Mesothelial cell of epicardium (in vitro differentiated cells): ENCODE measurements at regions not wholly inside any gene's neighbourhood (a gene's known extent, or its start where the extent isn't known, plus 50 kb on each side); places are given as distances from the start of the nearest gene placed in this dataset.

Experiments used
- DNase-seq, 2 experiments: peaks; one replicate each; pipeline ENCODE4 v3.0.0; 2021; ENCODE audit warnings: low spot score in 2 of 2; ENCODE audit not compliant: unreplicated experiment in 2 of 2
- H3K27ac Mint-ChIP-seq: 2 replicates; pipeline ENCODE4 v1.8.0; 2021; ENCODE audit warnings: mixed read lengths
- H3K27me3 Mint-ChIP-seq: 2 replicates; pipeline ENCODE4 v1.8.0; 2021; ENCODE audit warnings: low read depth, mixed read lengths
- H3K36me3 Mint-ChIP-seq: 2 replicates; pipeline ENCODE4 v1.8.0; 2021; ENCODE audit warnings: mixed read lengths
- H3K4me1 Mint-ChIP-seq: 2 replicates; pipeline ENCODE4 v1.8.0; 2021; ENCODE audit warnings: mixed read lengths
- H3K4me3 Mint-ChIP-seq: 2 replicates; pipeline ENCODE4 v1.8.0; 2021; ENCODE audit warnings: mild to moderate bottlenecking, moderate library complexity, mixed read lengths
- H3K9me3 Mint-ChIP-seq: 2 replicates; pipeline ENCODE4 v1.8.0; 2021; ENCODE audit warnings: mixed read lengths
- TF ChIP-seq, protein P1 (sequence below): fragments of 200-600 bp; sonication (generic); IDR thresholded peaks from one replicate; pipeline ENCODE4 v1.5.0; 2021; ENCODE audit warnings: antibody characterized with exemption; ENCODE audit not compliant: unreplicated experiment

DNA sequence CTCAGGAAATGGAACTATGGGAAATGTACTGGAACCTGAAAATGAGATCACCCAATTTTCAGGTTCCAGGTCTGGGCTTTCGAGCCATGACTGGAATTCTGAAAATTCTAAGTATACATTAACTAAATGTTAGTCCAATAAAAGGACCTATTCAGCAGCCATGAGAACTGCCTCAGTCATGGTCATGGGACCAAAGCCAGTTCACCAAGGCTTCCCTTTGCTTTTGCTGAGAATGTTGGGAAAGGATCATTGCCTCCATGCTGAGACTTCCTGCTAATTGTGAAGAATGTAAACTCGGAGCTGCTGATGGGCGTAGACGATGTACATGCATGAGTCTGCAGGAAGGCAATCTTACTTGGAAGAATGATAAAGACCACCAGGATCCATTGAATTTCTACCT is 624.4 kb upstream of the SOX11 start:
- Mint-ChIP-seq H3K9me3 (no peaks in the 10 kb centered on the region), H3K27ac (no peak overlapping the region), H3K4me3 (no peak overlapping the region), H3K36me3 (no peaks in the 10 kb centered on the region), H3K27me3 (peaks cover 3% of the 10 kb centered on the region), H3K4me1 (peaks cover 2% of the 10 kb centered on the region)
- DNase-seq: no peak
- TF ChIP-seq, protein P1, sequence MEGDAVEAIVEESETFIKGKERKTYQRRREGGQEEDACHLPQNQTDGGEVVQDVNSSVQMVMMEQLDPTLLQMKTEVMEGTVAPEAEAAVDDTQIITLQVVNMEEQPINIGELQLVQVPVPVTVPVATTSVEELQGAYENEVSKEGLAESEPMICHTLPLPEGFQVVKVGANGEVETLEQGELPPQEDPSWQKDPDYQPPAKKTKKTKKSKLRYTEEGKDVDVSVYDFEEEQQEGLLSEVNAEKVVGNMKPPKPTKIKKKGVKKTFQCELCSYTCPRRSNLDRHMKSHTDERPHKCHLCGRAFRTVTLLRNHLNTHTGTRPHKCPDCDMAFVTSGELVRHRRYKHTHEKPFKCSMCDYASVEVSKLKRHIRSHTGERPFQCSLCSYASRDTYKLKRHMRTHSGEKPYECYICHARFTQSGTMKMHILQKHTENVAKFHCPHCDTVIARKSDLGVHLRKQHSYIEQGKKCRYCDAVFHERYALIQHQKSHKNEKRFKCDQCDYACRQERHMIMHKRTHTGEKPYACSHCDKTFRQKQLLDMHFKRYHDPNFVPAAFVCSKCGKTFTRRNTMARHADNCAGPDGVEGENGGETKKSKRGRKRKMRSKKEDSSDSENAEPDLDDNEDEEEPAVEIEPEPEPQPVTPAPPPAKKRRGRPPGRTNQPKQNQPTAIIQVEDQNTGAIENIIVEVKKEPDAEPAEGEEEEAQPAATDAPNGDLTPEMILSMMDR: no peak

- no peak overlapping the region for H3K4me3 Mint-ChIP-seq
- H3K27me3 Mint-ChIP-seq: peaks cover 3% of the 10 kb centered on the region
- TF ChIP-seq, protein P1: no peak
- no peaks in the 10 kb centered on the region for H3K36me3 Mint-ChIP-seq
- no peaks in the 10 kb centered on the region for H3K9me3 Mint-ChIP-seq
- H3K4me1 Mint-ChIP-seq: peaks cover 8% of the 10 kb centered on the region
- H3K27ac Mint-ChIP-seq: no peak overlapping the region
- DNase-seq: no peak
Observed at GRCh38 chr2:5070257-5070656, 621.9 kb upstream of the SOX11 start.

DNA sequence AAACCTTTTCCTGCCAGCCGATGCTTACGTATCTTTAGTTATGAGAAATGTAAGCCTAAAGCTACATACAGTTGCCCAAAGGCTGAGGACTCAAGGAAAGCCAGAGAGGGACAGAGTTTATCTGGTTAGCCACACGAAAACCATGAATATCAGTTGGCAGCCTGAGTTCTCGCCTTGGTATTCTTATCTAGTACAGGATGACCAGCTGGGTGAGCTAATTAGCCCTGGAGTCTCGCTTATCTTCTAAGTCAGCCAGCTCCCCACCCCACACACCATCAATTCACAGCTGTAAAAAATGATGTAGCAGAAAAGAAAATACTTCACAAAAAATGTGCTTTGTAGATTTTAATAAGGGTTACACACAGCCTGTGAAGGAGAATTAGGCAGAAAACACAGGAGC is 617.5 kb upstream of the SOX11 start:
- Mint-ChIP-seq H3K4me1 (peaks cover 12% of the 10 kb centered on the region), H3K36me3 (no peaks in the 10 kb centered on the region), H3K27me3 (peaks cover 3% of the 10 kb centered on the region), H3K9me3 (no peaks in the 10 kb centered on the region), H3K4me3 (no peak overlapping the region), H3K27ac (no peak overlapping the region)
- DNase-seq: no peak
- TF ChIP-seq, protein P1: no peak

- no peak overlapping the region for H3K27ac Mint-ChIP-seq
- TF ChIP-seq, protein P1: no peak
- H3K27me3 Mint-ChIP-seq: no peaks in the 10 kb centered on the region
- no peak overlapping the region for H3K4me3 Mint-ChIP-seq
- no peaks in the 10 kb centered on the region for H3K9me3 Mint-ChIP-seq
- no peaks in the 10 kb centered on the region for H3K36me3 Mint-ChIP-seq
- H3K4me1 Mint-ChIP-seq: peaks cover 12% of the 10 kb centered on the region
- no peak for DNase-seq
Observed at GRCh38 chr2:5076599-5076998, 615.6 kb upstream of the SOX11 start.

GRCh38 chr2:5077479-5078089 is 614.6 kb upstream of the SOX11 start:
- DNase-seq: no peak
- TF ChIP-seq, protein P1: no peak
- H3K27me3 Mint-ChIP-seq: no peaks in the 10 kb centered on the region
- H3K4me1 Mint-ChIP-seq: peaks cover 12% of the 10 kb centered on the region
- H3K4me3 Mint-ChIP-seq: no peak overlapping the region
- H3K27ac Mint-ChIP-seq: no peak overlapping the region
- H3K9me3 Mint-ChIP-seq: no peaks in the 10 kb centered on the region
- H3K36me3 Mint-ChIP-seq: no peaks in the 10 kb centered on the region

- Mint-ChIP-seq H3K9me3 (no peaks in the 10 kb centered on the region), H3K27me3 (no peaks in the 10 kb centered on the region), H3K4me1 (peaks cover 7% of the 10 kb centered on the region), H3K36me3 (no peaks in the 10 kb centered on the region), H3K27ac (no peak overlapping the region), H3K4me3 (no peak overlapping the region)
- TF ChIP-seq, protein P1: no peak
- DNase-seq: no peak
Observed at GRCh38 chr2:5083402-5083801, 608.8 kb upstream of the SOX11 start.
